ENCODE measurements at regions not wholly inside any gene's neighbourhood (a gene's known extent, or its start where the extent isn't known, plus 50 kb on each side); places are given as distances from the start of the nearest gene placed in this dataset.

DNA sequence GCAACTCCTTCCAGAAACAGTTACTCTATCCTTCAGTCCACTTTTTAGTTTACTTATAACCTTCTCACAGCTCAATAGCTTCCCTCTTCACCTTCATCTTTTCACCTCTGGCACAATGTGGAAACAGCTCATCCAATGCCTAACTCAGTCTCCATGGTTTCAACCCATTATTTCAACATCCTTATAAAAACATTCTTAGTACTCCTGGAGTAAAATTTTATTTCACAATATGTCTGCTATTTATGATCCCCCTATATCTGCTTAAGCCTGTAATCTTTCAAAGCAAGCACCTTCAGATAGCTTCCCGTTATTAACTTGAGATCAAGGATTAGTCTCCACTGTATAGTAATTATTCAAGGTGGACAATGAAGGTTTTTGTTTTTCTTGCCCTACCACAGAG lies 156.3 kb downstream of the GASK1B start (continued):
- TF ChIP-seq, protein P1, sequence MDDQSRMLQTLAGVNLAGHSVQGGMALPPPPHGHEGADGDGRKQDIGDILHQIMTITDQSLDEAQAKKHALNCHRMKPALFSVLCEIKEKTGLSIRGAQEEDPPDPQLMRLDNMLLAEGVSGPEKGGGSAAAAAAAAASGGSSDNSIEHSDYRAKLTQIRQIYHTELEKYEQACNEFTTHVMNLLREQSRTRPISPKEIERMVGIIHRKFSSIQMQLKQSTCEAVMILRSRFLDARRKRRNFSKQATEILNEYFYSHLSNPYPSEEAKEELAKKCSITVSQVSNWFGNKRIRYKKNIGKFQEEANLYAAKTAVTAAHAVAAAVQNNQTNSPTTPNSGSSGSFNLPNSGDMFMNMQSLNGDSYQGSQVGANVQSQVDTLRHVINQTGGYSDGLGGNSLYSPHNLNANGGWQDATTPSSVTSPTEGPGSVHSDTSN (IDR thresholded peaks at IDR 0.05; ENCODE audit: insufficient replicate concordance, low read depth, low read length), result no peak
- TF ChIP-seq IRF4 (IDR thresholded peaks at IDR 0.05; ENCODE audit: low read depth, low read length) (no peak), MYC (IDR thresholded peaks at IDR 0.05; ENCODE audit: insufficient read depth, insufficient read length, insufficient replicate concordance, low read length, severe bottlenecking) (no peak), RBBP5 (conservative IDR thresholded peaks at IDR 0.05) (no peak), FOS (IDR thresholded peaks at IDR 0.05; ENCODE audit: borderline replicate concordance, extremely low read depth, insufficient read length) (no peak), RCOR1 (conservative IDR thresholded peaks at IDR 0.05; ENCODE audit: low read depth, low read length) (no peak), MYB (IDR thresholded peaks at IDR 0.05; ENCODE audit: borderline replicate concordance, low read depth, low read length) (no peak), RUNX3 (IDR thresholded peaks at IDR 0.05; ENCODE audit: low read length) (no peak)
- TF ChIP-seq, protein P2, sequence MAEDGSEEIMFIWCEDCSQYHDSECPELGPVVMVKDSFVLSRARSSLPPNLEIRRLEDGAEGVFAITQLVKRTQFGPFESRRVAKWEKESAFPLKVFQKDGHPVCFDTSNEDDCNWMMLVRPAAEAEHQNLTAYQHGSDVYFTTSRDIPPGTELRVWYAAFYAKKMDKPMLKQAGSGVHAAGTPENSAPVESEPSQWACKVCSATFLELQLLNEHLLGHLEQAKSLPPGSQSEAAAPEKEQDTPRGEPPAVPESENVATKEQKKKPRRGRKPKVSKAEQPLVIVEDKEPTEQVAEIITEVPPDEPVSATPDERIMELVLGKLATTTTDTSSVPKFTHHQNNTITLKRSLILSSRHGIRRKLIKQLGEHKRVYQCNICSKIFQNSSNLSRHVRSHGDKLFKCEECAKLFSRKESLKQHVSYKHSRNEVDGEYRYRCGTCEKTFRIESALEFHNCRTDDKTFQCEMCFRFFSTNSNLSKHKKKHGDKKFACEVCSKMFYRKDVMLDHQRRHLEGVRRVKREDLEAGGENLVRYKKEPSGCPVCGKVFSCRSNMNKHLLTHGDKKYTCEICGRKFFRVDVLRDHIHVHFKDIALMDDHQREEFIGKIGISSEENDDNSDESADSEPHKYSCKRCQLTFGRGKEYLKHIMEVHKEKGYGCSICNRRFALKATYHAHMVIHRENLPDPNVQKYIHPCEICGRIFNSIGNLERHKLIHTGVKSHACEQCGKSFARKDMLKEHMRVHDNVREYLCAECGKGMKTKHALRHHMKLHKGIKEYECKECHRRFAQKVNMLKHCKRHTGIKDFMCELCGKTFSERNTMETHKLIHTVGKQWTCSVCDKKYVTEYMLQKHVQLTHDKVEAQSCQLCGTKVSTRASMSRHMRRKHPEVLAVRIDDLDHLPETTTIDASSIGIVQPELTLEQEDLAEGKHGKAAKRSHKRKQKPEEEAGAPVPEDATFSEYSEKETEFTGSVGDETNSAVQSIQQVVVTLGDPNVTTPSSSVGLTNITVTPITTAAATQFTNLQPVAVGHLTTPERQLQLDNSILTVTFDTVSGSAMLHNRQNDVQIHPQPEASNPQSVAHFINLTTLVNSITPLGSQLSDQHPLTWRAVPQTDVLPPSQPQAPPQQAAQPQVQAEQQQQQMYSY (CRISPR knock-in tag; IDR thresholded peaks at IDR 0.05), result no peak

DNA sequence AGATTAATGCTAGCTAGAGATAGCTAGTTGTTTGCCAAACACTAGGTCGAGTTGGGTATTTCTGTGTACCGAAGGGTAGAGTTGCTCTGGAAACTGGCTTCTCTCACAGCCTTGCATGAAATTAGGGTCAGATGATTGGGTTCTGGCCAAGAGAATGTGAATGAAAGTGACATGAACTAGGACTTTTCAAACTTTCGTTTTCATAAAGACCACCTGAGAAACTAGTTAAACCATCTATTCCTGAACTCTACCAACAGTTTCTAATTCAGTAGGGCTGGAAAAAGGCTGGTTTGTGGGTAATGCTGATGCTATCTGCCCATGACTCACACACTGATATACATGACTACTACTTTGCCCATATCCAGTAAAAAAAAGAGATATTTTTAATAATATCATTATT lies 157.6 kb downstream of the GASK1B start:
- no peaks in the 10 kb centered on the region for H3K79me2 ChIP-seq (ENCODE audit: control insufficient read depth, insufficient read depth, low read length)
- no TSS peak for BruUV-seq (replicated peaks)
- no peaks in the 10 kb centered on the region for H3K27me3 ChIP-seq (replicated peaks in 1 of 2; ENCODE audit: control insufficient read depth in 2 of 2, insufficient read depth in 2 of 2, low read length in 1 of 2)
- in situ Hi-C loops (cut with MboI), result no loop called here
- no peaks in the 10 kb centered on the region for H3K36me3 ChIP-seq (ENCODE audit: control insufficient read depth in 2 of 2, insufficient read depth in 2 of 2, low read length in 1 of 2)
- ATAC-seq, result no peak; the same call in 1 of the 3 replicates
- DNase-seq (ENCODE audit: low read depth, low spot score), result no peak
- SMC1A ChIA-PET (ENCODE audit: uncharacterized antibody, unreplicated experiment), result no interaction called here
- no peak for FAIRE-seq
- no peak overlapping the region for H3K4me3 ChIP-seq
- H3K4me2 ChIP-seq (ENCODE audit: control insufficient read depth, insufficient read depth), result no peak overlapping the region
- H3K9me3 ChIP-seq (replicated peaks; ENCODE audit: control insufficient read depth, insufficient read depth, low read length), result no peaks in the 10 kb centered on the region
- H3K4me1 ChIP-seq (ENCODE audit: control insufficient read depth, insufficient read depth, low read length), result no peaks in the 10 kb centered on the region
- POLR2A ChIA-PET, result no interaction called here
- no peak overlapping the region for H3K9ac ChIP-seq (ENCODE audit: control insufficient read depth, insufficient read depth, low read length)
- intact Hi-C loops (cut with micrococcal nuclease; ENCODE audit: unreplicated experiment), result no loop called here
- no peak overlapping the region for H3K27ac ChIP-seq (ENCODE audit: control insufficient read depth, insufficient read depth)
- RAD21 ChIA-PET (ENCODE audit: unreplicated experiment), result no interaction called here
- H4K20me1 ChIP-seq (ENCODE audit: control insufficient read depth, insufficient read depth), result no peaks in the 10 kb centered on the region
- no peak overlapping the region for H2AFZ ChIP-seq (ENCODE audit: control insufficient read depth, low read depth, low read length)
- CTCF ChIA-PET, result no interaction called here
- WGBS (ENCODE audit: insufficient coverage, insufficient replicate concordance, low lambda C conversion rate, missing lambda C conversion rate), result 21% methylated on average over 3 of the region's 3 CpGs
- TF ChIP-seq SIN3A (IDR thresholded peaks at IDR 0.05; ENCODE audit: low read depth, low read length) (no peak), RFX5 (IDR thresholded peaks at IDR 0.05; ENCODE audit: low read depth, low read length) (no peak), ATF7 (IDR thresholded peaks at IDR 0.05; ENCODE audit: low read depth) (no peak), DPF2 (IDR thresholded peaks at IDR 0.05) (no peak), BCL11A (IDR thresholded peaks at IDR 0.05; ENCODE audit: low read depth, low read length) (no peak)
- TF ChIP-seq, protein P3, sequence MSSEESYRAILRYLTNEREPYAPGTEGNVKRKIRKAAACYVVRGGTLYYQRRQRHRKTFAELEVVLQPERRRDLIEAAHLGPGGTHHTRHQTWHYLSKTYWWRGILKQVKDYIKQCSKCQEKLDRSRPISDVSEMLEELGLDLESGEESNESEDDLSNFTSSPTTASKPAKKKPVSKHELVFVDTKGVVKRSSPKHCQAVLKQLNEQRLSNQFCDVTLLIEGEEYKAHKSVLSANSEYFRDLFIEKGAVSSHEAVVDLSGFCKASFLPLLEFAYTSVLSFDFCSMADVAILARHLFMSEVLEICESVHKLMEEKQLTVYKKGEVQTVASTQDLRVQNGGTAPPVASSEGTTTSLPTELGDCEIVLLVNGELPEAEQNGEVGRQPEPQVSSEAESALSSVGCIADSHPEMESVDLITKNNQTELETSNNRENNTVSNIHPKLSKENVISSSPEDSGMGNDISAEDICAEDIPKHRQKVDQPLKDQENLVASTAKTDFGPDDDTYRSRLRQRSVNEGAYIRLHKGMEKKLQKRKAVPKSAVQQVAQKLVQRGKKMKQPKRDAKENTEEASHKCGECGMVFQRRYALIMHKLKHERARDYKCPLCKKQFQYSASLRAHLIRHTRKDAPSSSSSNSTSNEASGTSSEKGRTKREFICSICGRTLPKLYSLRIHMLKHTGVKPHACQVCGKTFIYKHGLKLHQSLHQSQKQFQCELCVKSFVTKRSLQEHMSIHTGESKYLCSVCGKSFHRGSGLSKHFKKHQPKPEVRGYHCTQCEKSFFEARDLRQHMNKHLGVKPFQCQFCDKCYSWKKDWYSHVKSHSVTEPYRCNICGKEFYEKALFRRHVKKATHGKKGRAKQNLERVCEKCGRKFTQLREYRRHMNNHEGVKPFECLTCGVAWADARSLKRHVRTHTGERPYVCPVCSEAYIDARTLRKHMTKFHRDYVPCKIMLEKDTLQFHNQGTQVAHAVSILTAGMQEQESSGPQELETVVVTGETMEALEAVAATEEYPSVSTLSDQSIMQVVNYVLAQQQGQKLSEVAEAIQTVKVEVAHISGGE (CRISPR knock-in tag; IDR thresholded peaks at IDR 0.05), result no peak
- TF ChIP-seq, protein P4, sequence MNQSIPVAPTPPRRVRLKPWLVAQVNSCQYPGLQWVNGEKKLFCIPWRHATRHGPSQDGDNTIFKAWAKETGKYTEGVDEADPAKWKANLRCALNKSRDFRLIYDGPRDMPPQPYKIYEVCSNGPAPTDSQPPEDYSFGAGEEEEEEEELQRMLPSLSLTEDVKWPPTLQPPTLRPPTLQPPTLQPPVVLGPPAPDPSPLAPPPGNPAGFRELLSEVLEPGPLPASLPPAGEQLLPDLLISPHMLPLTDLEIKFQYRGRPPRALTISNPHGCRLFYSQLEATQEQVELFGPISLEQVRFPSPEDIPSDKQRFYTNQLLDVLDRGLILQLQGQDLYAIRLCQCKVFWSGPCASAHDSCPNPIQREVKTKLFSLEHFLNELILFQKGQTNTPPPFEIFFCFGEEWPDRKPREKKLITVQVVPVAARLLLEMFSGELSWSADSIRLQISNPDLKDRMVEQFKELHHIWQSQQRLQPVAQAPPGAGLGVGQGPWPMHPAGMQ (IDR thresholded peaks at IDR 0.05; ENCODE audit: borderline replicate concordance), result no peak
